CD14-positive monocyte (primary cell): ENCODE measurements at regions not wholly inside any gene's neighbourhood (a gene's known extent, or its start where the extent isn't known, plus 50 kb on each side); places are given as distances from the start of the nearest gene placed in this dataset.

ENCODE experiments used
- DNase-seq, 3 donors: peaks; one replicate each; pipeline ENCODE4 v3.0.0-alpha.2; 2011 to 2022
- H2AFZ ChIP-seq: 2 replicates; pipeline ENCODE4 v1.6.0; 2012; ENCODE audit warnings: mild to moderate bottlenecking, low read depth, low read length, inconsistent platforms; ENCODE audit not compliant: insufficient read depth, poor library complexity, severe bottlenecking
- H3K27ac ChIP-seq, 2 donors: 1 replicate in 1 of 2; 2 replicates in 1 of 2; pipeline ENCODE4 v1.5.1; 2012 to 2013; ENCODE audit warnings: low read length in 2 of 2, control low read depth in 1 of 2, inconsistent platforms in 1 of 2, low read depth in 1 of 2, mild to moderate bottlenecking in 1 of 2
- H3K27me3 ChIP-seq, 2 donors: one replicate each; pipeline versions ENCODE4 v1.6.0 to v1.6.1; 2011 to 2013; ENCODE audit warnings: low read length in 2 of 2; ENCODE audit not compliant: control insufficient read depth in 2 of 2, insufficient read depth in 2 of 2
- H3K36me3 ChIP-seq, 2 donors: replicated peaks in 1 of 2; 1 replicate in 1 of 2; 2 replicates in 1 of 2; pipeline versions ENCODE4 v1.5.1 to v1.6.1; 2012 to 2013; ENCODE audit warnings: low read length in 2 of 2, control low read depth in 1 of 2, inconsistent platforms in 1 of 2, mild to moderate bottlenecking in 1 of 2; ENCODE audit not compliant: insufficient read depth in 2 of 2, control insufficient read depth in 1 of 2
- H3K4me1 ChIP-seq, 2 donors: 1 replicate in 1 of 2; 2 replicates in 1 of 2; pipeline versions ENCODE4 v1.5.1 to v1.6.1; 2012 to 2013; ENCODE audit warnings: low read length in 2 of 2, control low read depth in 1 of 2, inconsistent platforms in 1 of 2, mild to moderate bottlenecking in 1 of 2, moderate library complexity in 1 of 2; ENCODE audit not compliant: insufficient read depth in 2 of 2, control insufficient read depth in 1 of 2
- H3K4me2 ChIP-seq: replicated peaks from 2 replicates; pipeline ENCODE3; 2012; ENCODE audit warnings: low read length, moderate library complexity, mild to moderate bottlenecking; ENCODE audit not compliant: poor library complexity, severe bottlenecking; ENCODE audit errors: extremely low read depth
- H3K4me3 ChIP-seq, 3 experiments: fragments of 200-600 bp in 1 of 3; sonication (generic) in 1 of 3; replicated peaks in 1 of 3; 1 replicate in 2 of 3; 2 replicates in 1 of 3; pipeline ENCODE4 v1.5.1; 2011 to 2013; ENCODE audit warnings: low read length in 3 of 3, mild to moderate bottlenecking in 3 of 3, control low read depth in 2 of 3, low read depth in 2 of 3, inconsistent platforms in 1 of 3, moderate library complexity in 1 of 3
- H3K79me2 ChIP-seq: 2 replicates; pipeline ENCODE4 v1.6.0; 2012; ENCODE audit warnings: mild to moderate bottlenecking, control low read depth, inconsistent platforms, low read length, moderate library complexity; ENCODE audit not compliant: insufficient read depth
- H3K9ac ChIP-seq: 2 replicates; pipeline ENCODE4 v1.6.0; 2017; ENCODE audit warnings: low read length, mild to moderate bottlenecking; ENCODE audit not compliant: insufficient read depth, poor library complexity, severe bottlenecking
- H3K9me3 ChIP-seq, 2 donors: replicated peaks in 1 of 2; 1 replicate in 1 of 2; 2 replicates in 1 of 2; pipeline versions ENCODE4 v1.5.1 to v1.6.1; 2012 to 2013; ENCODE audit warnings: low read length in 2 of 2, control low read depth in 1 of 2; ENCODE audit not compliant: control insufficient read depth in 1 of 2, insufficient read depth in 1 of 2
- H4K20me1 ChIP-seq: 2 replicates; pipeline ENCODE4 v1.6.0; 2012; ENCODE audit warnings: mild to moderate bottlenecking, low read length, control low read depth, moderate library complexity; ENCODE audit not compliant: insufficient read depth
- H3K27ac Mint-ChIP-seq, 7 donors: one replicate each; pipeline ENCODE4 v1.8.0; 2020; ENCODE audit warnings: mild to moderate bottlenecking in 7 of 7, mixed read lengths in 7 of 7, moderate library complexity in 6 of 7, inconsistent platforms in 2 of 7
- H3K27me3 Mint-ChIP-seq, 3 donors: one replicate each; pipeline ENCODE4 v1.8.0; 2021 to 2022; ENCODE audit warnings: low read depth in 3 of 3, mild to moderate bottlenecking in 3 of 3, mixed read lengths in 3 of 3, moderate library complexity in 3 of 3, inconsistent platforms in 1 of 3
- H3K36me3 Mint-ChIP-seq, 2 donors: one replicate each; pipeline ENCODE4 v1.8.0; 2020; ENCODE audit warnings: mixed read lengths in 2 of 2, inconsistent platforms in 1 of 2, mild to moderate bottlenecking in 1 of 2
- H3K4me1 Mint-ChIP-seq: one replicate; pipeline ENCODE4 v1.8.0; 2020; ENCODE audit warnings: mild to moderate bottlenecking, mixed read lengths
- H3K4me3 Mint-ChIP-seq, 2 donors: one replicate each; pipeline ENCODE4 v1.8.0; 2020; ENCODE audit warnings: mild to moderate bottlenecking in 2 of 2, mixed read lengths in 2 of 2, moderate library complexity in 1 of 2
- H3K9me3 Mint-ChIP-seq, 7 donors: one replicate each; pipeline ENCODE4 v1.8.0; 2020 to 2022; ENCODE audit warnings: mixed read lengths in 7 of 7, mild to moderate bottlenecking in 6 of 7, moderate library complexity in 6 of 7, inconsistent platforms in 2 of 7
- CTCF ChIP-seq: fragments of 200-600 bp; IDR thresholded peaks from one replicate; pipeline ENCODE4 v1.8.0; 2022; ENCODE audit warnings: antibody characterized with exemption, mild to moderate bottlenecking
- WGBS: methylation state at CpG from one replicate; pipeline ENCODE4 v1.1.5; 2013; ENCODE audit warnings: missing lambda C conversion rate; ENCODE audit not compliant: insufficient coverage; 5-methylcytosine and 5-hydroxymethylcytosine counted together
- intact Hi-C, 2 donors: fragments of 100-400 bp; cut with micrococcal nuclease; formaldehyde crosslinking; loops; one replicate each; pipeline versions ENCODE4 v1.15.0 to v1.15.1; 2023

GRCh38 chr15:35701402-35702046, 155.6 kb upstream of the DPH6 start:
- no peak overlapping the region for H3K9ac ChIP-seq
- Mint-ChIP-seq H3K9me3 (peaks cover 0 to 6% (median 0%) of the 10 kb centered on the region in 7 donors), H3K36me3 (no peaks in the 10 kb centered on the region), H3K27me3 (no peaks in the 10 kb centered on the region), H3K4me1 (no peaks in the 10 kb centered on the region), H3K27ac (no peak overlapping the region), H3K4me3 (no peak overlapping the region)
- H3K4me2 ChIP-seq = no peak overlapping the region
- H3K27ac ChIP-seq = no peak overlapping the region
- WGBS = no CpG with 5 or more reads among the region's 4 CpGs
- H3K4me1 ChIP-seq = no peaks in the 10 kb centered on the region
- no peaks in the 10 kb centered on the region for H3K9me3 ChIP-seq
- intact Hi-C loops = no loop called here
- TF ChIP-seq CTCF = no peak
- no peaks in the 10 kb centered on the region for H3K36me3 ChIP-seq
- H2AFZ ChIP-seq = no peak overlapping the region
- H3K79me2 ChIP-seq = no peaks in the 10 kb centered on the region
- no peaks in the 10 kb centered on the region for H4K20me1 ChIP-seq
- H3K4me3 ChIP-seq = no peak overlapping the region
- no peaks in the 10 kb centered on the region for H3K27me3 ChIP-seq
- no peak for DNase-seq

GRCh38 chr15:35702946-35703495, 157.1 kb upstream of the DPH6 start:
- H3K9ac ChIP-seq = no peak overlapping the region
- no peaks in the 10 kb centered on the region for H3K36me3 ChIP-seq
- Mint-ChIP-seq H3K36me3 (no peaks in the 10 kb centered on the region), H3K9me3 (peaks cover 0 to 2% (median 0%) of the 10 kb centered on the region in 7 donors), H3K4me3 (no peak overlapping the region), H3K4me1 (no peaks in the 10 kb centered on the region), H3K27ac (no peak overlapping the region), H3K27me3 (no peaks in the 10 kb centered on the region)
- H3K79me2 ChIP-seq = no peaks in the 10 kb centered on the region
- no peak overlapping the region for H3K4me2 ChIP-seq
- H3K27me3 ChIP-seq = no peaks in the 10 kb centered on the region
- no peaks in the 10 kb centered on the region for H3K4me1 ChIP-seq
- no peak for DNase-seq
- intact Hi-C loops = no loop called here
- H3K9me3 ChIP-seq = no peaks in the 10 kb centered on the region
- no peak for TF ChIP-seq CTCF
- H3K4me3 ChIP-seq = no peak overlapping the region
- no peaks in the 10 kb centered on the region for H4K20me1 ChIP-seq
- H2AFZ ChIP-seq = no peak overlapping the region
- no peak overlapping the region for H3K27ac ChIP-seq
- WGBS = 100% methylated on average over 1 of the region's 3 CpGs
